ENCODE measurements at regions not wholly inside any gene's neighbourhood (a gene's known extent, or its start where the extent isn't known, plus 50 kb on each side); places are given as distances from the start of the nearest gene placed in this dataset.

DNA sequence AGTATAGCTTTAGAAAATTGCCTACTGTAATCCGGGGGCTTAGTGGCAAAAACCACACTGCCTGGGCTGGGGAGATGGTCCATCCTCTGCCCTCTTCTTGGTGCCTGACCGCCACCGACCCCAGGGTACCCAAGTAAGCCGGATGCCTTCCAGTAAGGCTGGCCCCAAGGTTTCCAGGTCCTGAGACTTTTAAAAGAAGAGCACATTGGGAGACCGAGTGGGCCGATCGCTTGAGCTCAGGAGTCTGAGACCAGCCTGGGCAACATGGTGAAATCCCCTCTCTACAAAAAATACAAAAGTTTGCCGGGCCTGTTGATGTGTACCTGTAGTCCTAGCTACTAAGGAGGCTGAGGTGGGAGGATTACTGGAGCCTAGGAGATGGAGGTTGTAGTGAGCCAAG lies 406.7 kb upstream of the IRX4 start:
- TF ChIP-seq CTCF (IDR thresholded peaks at IDR 0.05; ENCODE audit: low read depth, low read length, poor library complexity, severe bottlenecking) (no peak), EZH2phosphoT487 (IDR thresholded peaks at IDR 0.05; ENCODE audit: borderline replicate concordance, low read length) (no peak)
- Histone ChIP-seq H4K20me1 (ENCODE audit: control insufficient read depth, insufficient read depth, low read depth, low read length) (no peaks in the 10 kb centered on the region), H3K27me3 (ENCODE audit: control insufficient read depth, low read length) (no peaks in the 10 kb centered on the region), H3F3A (ENCODE audit: control insufficient read depth, insufficient read depth) (no peaks in the 10 kb centered on the region), H3K9me2 (replicated peaks; ENCODE audit: control insufficient read depth, low read length) (no peaks in the 10 kb centered on the region), H3K4me2 (ENCODE audit: low read length) (no peak overlapping the region), H3K36me3 (ENCODE audit: control insufficient read depth, low read length) (no peaks in the 10 kb centered on the region), H3K79me2 (ENCODE audit: control insufficient read depth, low read length) (no peaks in the 10 kb centered on the region), H3K9me3 (ENCODE audit: control insufficient read depth, insufficient read depth, low read length) (peaks cover 4% of the 10 kb centered on the region; the same call in 1 of the 2 replicates), H3K4me3 (ENCODE audit: low read length) (no peak overlapping the region), H3K27ac (ENCODE audit: low read depth, low read length) (no peak overlapping the region), H3K4me1 (ENCODE audit: control insufficient read depth, low read length) (no peaks in the 10 kb centered on the region)

DNA sequence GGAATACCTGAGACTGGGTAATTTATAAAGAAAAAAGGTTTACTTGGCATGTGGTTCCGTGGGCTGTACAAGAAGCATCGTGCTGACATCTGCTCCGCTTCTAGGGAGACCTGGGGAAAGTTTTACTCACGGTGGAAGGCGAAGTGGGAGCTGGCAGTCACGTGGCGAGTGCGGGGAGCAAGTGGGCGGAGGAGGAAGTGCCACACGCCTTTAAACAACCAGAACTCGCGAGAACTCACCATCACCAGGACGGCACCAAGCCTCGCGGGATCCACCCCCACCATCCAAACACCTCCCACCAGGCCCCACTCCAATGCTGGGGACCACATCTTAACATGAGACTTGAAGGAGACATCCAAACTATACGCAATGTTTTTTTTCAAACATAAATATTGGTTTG lies 406.2 kb upstream of the IRX4 start:
- Histone ChIP-seq H3K4me1 (ENCODE audit: control insufficient read depth, low read length) (no peaks in the 10 kb centered on the region), H3F3A (ENCODE audit: control insufficient read depth, insufficient read depth) (no peaks in the 10 kb centered on the region), H3K27ac (ENCODE audit: low read depth, low read length) (no peak overlapping the region), H3K79me2 (ENCODE audit: control insufficient read depth, low read length) (no peaks in the 10 kb centered on the region), H3K36me3 (ENCODE audit: control insufficient read depth, low read length) (no peaks in the 10 kb centered on the region), H3K27me3 (ENCODE audit: control insufficient read depth, low read length) (no peaks in the 10 kb centered on the region), H4K20me1 (ENCODE audit: control insufficient read depth, insufficient read depth, low read depth, low read length) (no peaks in the 10 kb centered on the region), H3K4me3 (ENCODE audit: low read length) (no peak overlapping the region), H3K9me2 (replicated peaks; ENCODE audit: control insufficient read depth, low read length) (no peaks in the 10 kb centered on the region), H3K9me3 (ENCODE audit: control insufficient read depth, insufficient read depth, low read length) (peaks cover 4% of the 10 kb centered on the region; the same call in 1 of the 2 replicates), H3K4me2 (ENCODE audit: low read length) (no peak overlapping the region)
- no peak for TF ChIP-seq EZH2phosphoT487 (IDR thresholded peaks at IDR 0.05; ENCODE audit: borderline replicate concordance, low read length)
- no peak for TF ChIP-seq CTCF (IDR thresholded peaks at IDR 0.05; ENCODE audit: low read depth, low read length, poor library complexity, severe bottlenecking)

DNA sequence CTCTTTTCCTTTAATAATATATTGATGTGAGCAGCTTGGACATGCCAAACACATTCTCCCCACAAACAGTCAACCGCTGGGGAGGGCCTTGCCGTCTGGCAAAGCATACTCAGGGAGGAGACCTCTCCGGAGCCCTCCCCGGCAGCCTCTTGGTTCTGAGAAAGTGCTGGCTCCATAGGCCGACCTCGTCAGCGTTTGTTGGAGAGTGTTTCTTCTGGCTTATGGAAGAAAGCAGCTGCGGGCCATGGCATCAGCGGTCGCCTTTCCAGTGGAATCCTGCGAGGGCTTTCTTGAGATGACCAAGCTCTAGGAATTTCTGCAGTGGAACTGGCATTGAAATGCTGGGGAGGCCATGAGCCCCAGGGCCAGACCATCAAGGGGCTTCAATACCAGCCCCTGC lies 405.7 kb upstream of the IRX4 start:
- Histone ChIP-seq H3K79me2 (ENCODE audit: control insufficient read depth, low read length) (no peaks in the 10 kb centered on the region), H3K27ac (ENCODE audit: low read depth, low read length) (no peak overlapping the region), H3K4me2 (ENCODE audit: low read length) (no peak overlapping the region), H3K36me3 (ENCODE audit: control insufficient read depth, low read length) (no peaks in the 10 kb centered on the region), H3K27me3 (ENCODE audit: control insufficient read depth, low read length) (no peaks in the 10 kb centered on the region), H3K4me1 (ENCODE audit: control insufficient read depth, low read length) (no peaks in the 10 kb centered on the region), H4K20me1 (ENCODE audit: control insufficient read depth, insufficient read depth, low read depth, low read length) (no peaks in the 10 kb centered on the region), H3K9me2 (replicated peaks; ENCODE audit: control insufficient read depth, low read length) (no peaks in the 10 kb centered on the region), H3K9me3 (ENCODE audit: control insufficient read depth, insufficient read depth, low read length) (peaks cover 4% of the 10 kb centered on the region; the same call in 1 of the 2 replicates), H3F3A (ENCODE audit: control insufficient read depth, insufficient read depth) (no peaks in the 10 kb centered on the region), H3K4me3 (ENCODE audit: low read length) (no peak overlapping the region)
- no peak for TF ChIP-seq EZH2phosphoT487 (IDR thresholded peaks at IDR 0.05; ENCODE audit: borderline replicate concordance, low read length)
- TF ChIP-seq CTCF (IDR thresholded peaks at IDR 0.05; ENCODE audit: low read depth, low read length, poor library complexity, severe bottlenecking), result no peak

GRCh38 chr5:2286250-2286649 lies 403.5 kb upstream of the IRX4 start:
- Histone ChIP-seq H4K20me1 (ENCODE audit: control insufficient read depth, insufficient read depth, low read depth, low read length) (no peaks in the 10 kb centered on the region), H3F3A (ENCODE audit: control insufficient read depth, insufficient read depth) (no peaks in the 10 kb centered on the region), H3K27me3 (ENCODE audit: control insufficient read depth, low read length) (no peaks in the 10 kb centered on the region), H3K4me3 (ENCODE audit: low read length) (no peak overlapping the region), H3K4me2 (ENCODE audit: low read length) (no peak overlapping the region), H3K9me3 (ENCODE audit: control insufficient read depth, insufficient read depth, low read length) (no peaks in the 10 kb centered on the region; the same call in 1 of the 2 replicates), H3K4me1 (ENCODE audit: control insufficient read depth, low read length) (no peaks in the 10 kb centered on the region), H3K36me3 (ENCODE audit: control insufficient read depth, low read length) (no peaks in the 10 kb centered on the region), H3K79me2 (ENCODE audit: control insufficient read depth, low read length) (no peaks in the 10 kb centered on the region), H3K9me2 (replicated peaks; ENCODE audit: control insufficient read depth, low read length) (no peaks in the 10 kb centered on the region), H3K27ac (ENCODE audit: low read depth, low read length) (no peak overlapping the region)
- TF ChIP-seq CTCF (IDR thresholded peaks at IDR 0.05; ENCODE audit: low read depth, low read length, poor library complexity, severe bottlenecking), result no peak
- no peak for TF ChIP-seq EZH2phosphoT487 (IDR thresholded peaks at IDR 0.05; ENCODE audit: borderline replicate concordance, low read length)

Data from DOHH2 (cell line).